ENCODE measurements at regions not wholly inside any gene's neighbourhood (a gene's known extent, or its start where the extent isn't known, plus 50 kb on each side); places are given as distances from the start of the nearest gene placed in this dataset.

DNA sequence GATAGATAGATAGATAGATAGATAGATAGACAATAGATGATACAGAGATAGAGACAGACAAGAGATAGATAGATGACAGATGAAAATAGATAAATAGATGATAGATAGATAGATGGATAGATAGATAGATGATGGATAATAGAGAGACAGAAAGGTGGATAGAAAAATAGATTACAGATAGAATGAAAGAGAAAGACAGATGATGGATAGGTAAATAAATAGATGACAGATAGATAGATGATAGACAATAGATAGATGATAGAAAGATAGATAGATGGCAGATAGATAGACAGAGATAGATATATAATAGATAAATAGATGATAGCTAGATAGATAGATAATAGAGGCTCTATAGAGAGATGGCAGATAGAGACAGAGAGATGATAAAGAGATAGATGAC is 523.0 kb downstream of the BCL11B start:
- no peaks in the 10 kb centered on the region for H3K9me2 ChIP-seq
- no peaks in the 10 kb centered on the region for H3K4me1 ChIP-seq (ENCODE audit: control insufficient read depth in 1 of 2, insufficient read depth in 2 of 2, low read depth in 1 of 2, low read length in 1 of 2)
- H3F3A ChIP-seq (replicated peaks; ENCODE audit: insufficient read depth), result no peaks in the 10 kb centered on the region
- H2AFZ ChIP-seq (ENCODE audit: low read depth), result no peak overlapping the region
- DNase-seq, result no peak
- ChIA-PET CTCF (no interaction called here), POLR2A (no interaction called here)
- no peak overlapping the region for H3K4me2 ChIP-seq
- no peak overlapping the region for H3K27ac ChIP-seq (ENCODE audit: low read depth in 2 of 2, low read length in 1 of 2)
- no peaks in the 10 kb centered on the region for H3K9me3 ChIP-seq
- H3K9ac ChIP-seq, result no peak overlapping the region
- H4K20me1 ChIP-seq (ENCODE audit: insufficient read depth), result no peaks in the 10 kb centered on the region
- no peaks in the 10 kb centered on the region for H3K27me3 ChIP-seq (ENCODE audit: insufficient read depth)
- H3K4me3 ChIP-seq (ENCODE audit: low read depth in 2 of 2, low read length in 1 of 2), result no peak overlapping the region
- no peaks in the 10 kb centered on the region for H3K79me2 ChIP-seq (ENCODE audit: insufficient read depth)
- no peaks in the 10 kb centered on the region for H3K36me3 ChIP-seq (replicated peaks in 1 of 2; ENCODE audit: control insufficient read depth in 1 of 2, insufficient read depth in 2 of 2, low read length in 1 of 2)
- TF ChIP-seq, protein P1, sequence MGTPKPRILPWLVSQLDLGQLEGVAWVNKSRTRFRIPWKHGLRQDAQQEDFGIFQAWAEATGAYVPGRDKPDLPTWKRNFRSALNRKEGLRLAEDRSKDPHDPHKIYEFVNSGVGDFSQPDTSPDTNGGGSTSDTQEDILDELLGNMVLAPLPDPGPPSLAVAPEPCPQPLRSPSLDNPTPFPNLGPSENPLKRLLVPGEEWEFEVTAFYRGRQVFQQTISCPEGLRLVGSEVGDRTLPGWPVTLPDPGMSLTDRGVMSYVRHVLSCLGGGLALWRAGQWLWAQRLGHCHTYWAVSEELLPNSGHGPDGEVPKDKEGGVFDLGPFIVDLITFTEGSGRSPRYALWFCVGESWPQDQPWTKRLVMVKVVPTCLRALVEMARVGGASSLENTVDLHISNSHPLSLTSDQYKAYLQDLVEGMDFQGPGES (IDR thresholded peaks at IDR 0.05; ENCODE audit: low read depth, low read length), result no peak
- no peak for TF ChIP-seq MXI1 (IDR thresholded peaks at IDR 0.05; ENCODE audit: low read depth, low read length)

DNA sequence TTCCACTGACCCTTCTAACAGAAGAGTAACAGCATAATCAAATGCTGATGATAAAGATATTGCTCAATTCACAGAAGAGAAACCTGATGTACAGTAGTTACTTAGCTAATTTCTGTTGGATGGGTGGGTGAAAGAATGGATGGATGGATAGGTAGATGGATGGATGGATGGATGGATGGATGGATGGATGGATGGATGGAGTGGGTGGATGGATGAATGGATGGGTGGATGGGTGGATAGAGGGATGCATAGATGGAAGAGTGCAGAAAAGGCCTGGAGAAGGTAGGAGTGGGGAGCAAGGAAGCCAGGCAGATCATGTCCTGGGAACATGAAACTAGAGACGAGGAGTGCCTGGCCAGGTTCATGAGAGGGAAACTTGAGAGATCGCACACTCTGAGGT is 520.9 kb downstream of the BCL11B start:
- Histone ChIP-seq H3K9me2 (no peaks in the 10 kb centered on the region), H3K27ac (ENCODE audit: low read depth in 2 of 2, low read length in 1 of 2) (no peak overlapping the region), H3K9ac (no peak overlapping the region), H3K4me1 (ENCODE audit: control insufficient read depth in 1 of 2, insufficient read depth in 2 of 2, low read depth in 1 of 2, low read length in 1 of 2) (no peaks in the 10 kb centered on the region), H3K4me3 (ENCODE audit: low read depth in 2 of 2, low read length in 1 of 2) (no peak overlapping the region), H3K9me3 (no peaks in the 10 kb centered on the region), H2AFZ (ENCODE audit: low read depth) (no peak overlapping the region), H3K27me3 (ENCODE audit: insufficient read depth) (no peaks in the 10 kb centered on the region), H3K79me2 (ENCODE audit: insufficient read depth) (no peaks in the 10 kb centered on the region), H3K4me2 (no peak overlapping the region), H3K36me3 (replicated peaks in 1 of 2; ENCODE audit: control insufficient read depth in 1 of 2, insufficient read depth in 2 of 2, low read length in 1 of 2) (no peaks in the 10 kb centered on the region), H4K20me1 (ENCODE audit: insufficient read depth) (no peaks in the 10 kb centered on the region), H3F3A (replicated peaks; ENCODE audit: insufficient read depth) (no peaks in the 10 kb centered on the region)
- CTCF ChIA-PET, result no interaction called here
- no peak for DNase-seq
- no peak for TF ChIP-seq SMC3 (IDR thresholded peaks at IDR 0.05; ENCODE audit: low read depth, low read length)
- TF ChIP-seq YY1 (IDR thresholded peaks at IDR 0.05; ENCODE audit: low read depth), result no peak
- TF ChIP-seq POLR2AphosphoS5 (IDR thresholded peaks at IDR 0.05; ENCODE audit: low read depth, low read length), result no peak
- TF ChIP-seq MXI1 (IDR thresholded peaks at IDR 0.05; ENCODE audit: low read depth, low read length), result no peak
- TF ChIP-seq FOXJ3 (CRISPR knock-in tag; IDR thresholded peaks at IDR 0.05), result no peak
- no peak for TF ChIP-seq TCF12 (IDR thresholded peaks at IDR 0.05)
- no peak for TF ChIP-seq NFIC (IDR thresholded peaks at IDR 0.05; ENCODE audit: borderline replicate concordance)
- TF ChIP-seq EP300 (IDR thresholded peaks at IDR 0.05; ENCODE audit: borderline replicate concordance in 1 of 2, low read depth in 1 of 2, low read length in 1 of 2), result no peak
- TF ChIP-seq, protein P2, sequence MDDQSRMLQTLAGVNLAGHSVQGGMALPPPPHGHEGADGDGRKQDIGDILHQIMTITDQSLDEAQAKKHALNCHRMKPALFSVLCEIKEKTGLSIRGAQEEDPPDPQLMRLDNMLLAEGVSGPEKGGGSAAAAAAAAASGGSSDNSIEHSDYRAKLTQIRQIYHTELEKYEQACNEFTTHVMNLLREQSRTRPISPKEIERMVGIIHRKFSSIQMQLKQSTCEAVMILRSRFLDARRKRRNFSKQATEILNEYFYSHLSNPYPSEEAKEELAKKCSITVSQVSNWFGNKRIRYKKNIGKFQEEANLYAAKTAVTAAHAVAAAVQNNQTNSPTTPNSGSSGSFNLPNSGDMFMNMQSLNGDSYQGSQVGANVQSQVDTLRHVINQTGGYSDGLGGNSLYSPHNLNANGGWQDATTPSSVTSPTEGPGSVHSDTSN (IDR thresholded peaks at IDR 0.05), result no peak
- no peak for TF ChIP-seq GATA2 (CRISPR knock-in tag; IDR thresholded peaks at IDR 0.05)
- TF ChIP-seq RXRA (IDR thresholded peaks at IDR 0.05; ENCODE audit: borderline replicate concordance, low read depth), result no peak
- no peak for TF ChIP-seq ELF1 (IDR thresholded peaks at IDR 0.05)
- no peak for TF ChIP-seq TAF1 (IDR thresholded peaks at IDR 0.05; ENCODE audit: borderline replicate concordance, low read depth, low read length)
- TF ChIP-seq, protein P3, sequence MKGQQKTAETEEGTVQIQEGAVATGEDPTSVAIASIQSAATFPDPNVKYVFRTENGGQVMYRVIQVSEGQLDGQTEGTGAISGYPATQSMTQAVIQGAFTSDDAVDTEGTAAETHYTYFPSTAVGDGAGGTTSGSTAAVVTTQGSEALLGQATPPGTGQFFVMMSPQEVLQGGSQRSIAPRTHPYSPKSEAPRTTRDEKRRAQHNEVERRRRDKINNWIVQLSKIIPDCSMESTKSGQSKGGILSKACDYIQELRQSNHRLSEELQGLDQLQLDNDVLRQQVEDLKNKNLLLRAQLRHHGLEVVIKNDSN (IDR thresholded peaks at IDR 0.05; ENCODE audit: borderline replicate concordance, low read depth), result no peak
- TF ChIP-seq, protein P4, sequence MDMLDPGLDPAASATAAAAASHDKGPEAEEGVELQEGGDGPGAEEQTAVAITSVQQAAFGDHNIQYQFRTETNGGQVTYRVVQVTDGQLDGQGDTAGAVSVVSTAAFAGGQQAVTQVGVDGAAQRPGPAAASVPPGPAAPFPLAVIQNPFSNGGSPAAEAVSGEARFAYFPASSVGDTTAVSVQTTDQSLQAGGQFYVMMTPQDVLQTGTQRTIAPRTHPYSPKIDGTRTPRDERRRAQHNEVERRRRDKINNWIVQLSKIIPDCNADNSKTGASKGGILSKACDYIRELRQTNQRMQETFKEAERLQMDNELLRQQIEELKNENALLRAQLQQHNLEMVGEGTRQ (IDR thresholded peaks at IDR 0.05; ENCODE audit: borderline replicate concordance, low read depth, low read length), result no peak
- TF ChIP-seq RFX5 (IDR thresholded peaks at IDR 0.05; ENCODE audit: low read length), result no peak
- TF ChIP-seq, protein P5, sequence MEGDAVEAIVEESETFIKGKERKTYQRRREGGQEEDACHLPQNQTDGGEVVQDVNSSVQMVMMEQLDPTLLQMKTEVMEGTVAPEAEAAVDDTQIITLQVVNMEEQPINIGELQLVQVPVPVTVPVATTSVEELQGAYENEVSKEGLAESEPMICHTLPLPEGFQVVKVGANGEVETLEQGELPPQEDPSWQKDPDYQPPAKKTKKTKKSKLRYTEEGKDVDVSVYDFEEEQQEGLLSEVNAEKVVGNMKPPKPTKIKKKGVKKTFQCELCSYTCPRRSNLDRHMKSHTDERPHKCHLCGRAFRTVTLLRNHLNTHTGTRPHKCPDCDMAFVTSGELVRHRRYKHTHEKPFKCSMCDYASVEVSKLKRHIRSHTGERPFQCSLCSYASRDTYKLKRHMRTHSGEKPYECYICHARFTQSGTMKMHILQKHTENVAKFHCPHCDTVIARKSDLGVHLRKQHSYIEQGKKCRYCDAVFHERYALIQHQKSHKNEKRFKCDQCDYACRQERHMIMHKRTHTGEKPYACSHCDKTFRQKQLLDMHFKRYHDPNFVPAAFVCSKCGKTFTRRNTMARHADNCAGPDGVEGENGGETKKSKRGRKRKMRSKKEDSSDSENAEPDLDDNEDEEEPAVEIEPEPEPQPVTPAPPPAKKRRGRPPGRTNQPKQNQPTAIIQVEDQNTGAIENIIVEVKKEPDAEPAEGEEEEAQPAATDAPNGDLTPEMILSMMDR (IDR thresholded peaks at IDR 0.05), result no peak
- TF ChIP-seq EZH2phosphoT487 (IDR thresholded peaks at IDR 0.05; ENCODE audit: borderline replicate concordance, low read depth), result no peak
- TF ChIP-seq GABPA (IDR thresholded peaks at IDR 0.05; ENCODE audit: low read depth), result no peak
- TF ChIP-seq SIN3A (IDR thresholded peaks at IDR 0.05; ENCODE audit: borderline replicate concordance, low read depth, low read length), result no peak
- POLR2A ChIA-PET, result no interaction called here
- 8% methylated on average over 2 of the region's 2 CpGs for WGBS (ENCODE audit: low lambda C conversion rate)

Measured in SK-N-SH (cell line).